HCT116 (cell line): ENCODE measurements at regions not wholly inside any gene's neighbourhood (a gene's known extent, or its start where the extent isn't known, plus 50 kb on each side); places are given as distances from the start of the nearest gene placed in this dataset.

Source experiments
- ATAC-seq: fragments of 200-7000 bp; cut with Tn5 transposase; 2 replicates; pipeline ENCODE4 v1.9.1; 2020; ENCODE audit warnings: mild to moderate bottlenecking, moderate library complexity
- BruUV-seq: library from RNA; stranded (reverse); fragments of 400-500 nt; replicated peaks from 2 replicates; lab custom pipeline; 2021; lab: Mats Ljungman, UMichigan
- CTCF ChIA-PET: fragments of 300-600 bp; sonication (Branson Sonifier 250); formaldehyde crosslinking; loops from one replicate; lab custom pipeline; 2021; ENCODE audit warnings: antibody characterized with exemption; lab: Charles Lee
- POLR2A ChIA-PET: fragments of 300-600, 350-600 bp; sonication (Branson Sonifier 250); formaldehyde crosslinking; loops from one replicate; lab custom pipeline; 2021; ENCODE audit warnings: antibody characterized with exemption; lab: Charles Lee
- RAD21 ChIA-PET, 2 experiments: fragments of 300-600 bp; sonication (Branson Sonifier 250); formaldehyde crosslinking; loops; one replicate each; lab custom pipeline; 2023; ENCODE audit warnings: low total read pairs in 2 of 2; ENCODE audit not compliant: uncharacterized antibody in 2 of 2, unreplicated experiment in 2 of 2, low non-redundant PET in 1 of 2; lab: Charles Lee
- DNase-seq: peaks from one replicate; pipeline ENCODE4 v3.0.0-alpha.2; 2010; ENCODE audit warnings: low read depth, low spot score
- H2AFZ ChIP-seq: fragments of 200-600 bp; shearing (Covaris generic), sonication (generic); 2 replicates; pipeline ENCODE4 v1.6.1; 2017; ENCODE audit warnings: low read depth, mixed run types, mixed read lengths, antibody characterized with exemption, low read length; ENCODE audit not compliant: poor library complexity, severe bottlenecking
- H3K27ac ChIP-seq: 2 replicates; pipeline ENCODE4 v1.5.1; 2012; ENCODE audit warnings: low read depth, low read length
- H3K27me3 ChIP-seq: fragments of 200-600 bp; sonication (generic); 2 replicates; pipeline ENCODE4 v1.6.1; 2016; ENCODE audit warnings: mixed run types, low read length, mixed read lengths; ENCODE audit not compliant: insufficient read depth
- H3K36me3 ChIP-seq, 2 experiments: fragments of 200-500 bp in 1 of 2; fragments of 200-600 bp in 1 of 2; sonication (Bioruptor generic) in 1 of 2; sonication (generic) in 1 of 2; 2 replicates each; pipeline versions ENCODE4 v1.5.1 to v1.6.1; 2014 to 2016; ENCODE audit warnings: low read length in 2 of 2, inconsistent platforms in 1 of 2, mixed read lengths in 1 of 2, mixed run types in 1 of 2; ENCODE audit not compliant: insufficient read depth in 2 of 2, control insufficient read depth in 1 of 2
- H3K4me1 ChIP-seq, 2 experiments: fragments of 200-600 bp in 1 of 2; sonication (generic) in 1 of 2; 2 replicates each; pipeline versions ENCODE4 v1.5.1 to v1.6.1; 2012 to 2017; ENCODE audit warnings: low read length in 2 of 2, inconsistent platforms in 1 of 2, mild to moderate bottlenecking in 1 of 2, mixed read lengths in 1 of 2, mixed run types in 1 of 2, moderate library complexity in 1 of 2; ENCODE audit not compliant: insufficient read depth in 2 of 2, control insufficient read depth in 1 of 2
- H3K4me2 ChIP-seq: fragments of 200-600 bp; sonication (generic); 2 replicates; pipeline ENCODE4 v1.6.1; 2017; ENCODE audit warnings: mixed run types, low read length, mixed read lengths
- H3K4me3 ChIP-seq, 2 experiments: fragments of 200-600 bp in 1 of 2; sonication (generic) in 1 of 2; replicated peaks in 1 of 2; 2 replicates each; pipeline ENCODE4 v1.5.1; 2011 to 2016; ENCODE audit warnings: low read length in 2 of 2, control low read depth in 1 of 2, low read depth in 1 of 2, mild to moderate bottlenecking in 1 of 2, mixed read lengths in 1 of 2, mixed run types in 1 of 2
- H3K79me2 ChIP-seq: fragments of 200-600 bp; sonication (generic); 2 replicates; pipeline ENCODE4 v1.6.1; 2017; ENCODE audit warnings: mild to moderate bottlenecking, mixed run types, low read length, moderate library complexity, mixed read lengths; ENCODE audit not compliant: insufficient read depth
- H3K9ac ChIP-seq: fragments of 200-600 bp; sonication (generic); 2 replicates; pipeline ENCODE4 v1.6.1; 2016; ENCODE audit warnings: low read length, mixed read lengths
- H3K9me2 ChIP-seq: fragments of 200-600 bp; sonication (generic), shearing (Covaris generic); 2 replicates; pipeline ENCODE4 v1.6.1; 2017; ENCODE audit warnings: mixed run types, mild to moderate bottlenecking, moderate library complexity; ENCODE audit not compliant: insufficient read depth
- H3K9me3 ChIP-seq, 2 experiments: fragments of 200-500 bp in 1 of 2; fragments of 200-600 bp in 1 of 2; sonication (Bioruptor generic) in 1 of 2; sonication (generic) in 1 of 2; 2 replicates each; pipeline ENCODE4 v1.6.1; 2014 to 2017; ENCODE audit warnings: low read length in 2 of 2, mixed read lengths in 2 of 2, inconsistent platforms in 1 of 2, low read depth in 1 of 2, mild to moderate bottlenecking in 1 of 2, mixed run types in 1 of 2, moderate library complexity in 1 of 2; ENCODE audit not compliant: control insufficient read depth in 1 of 2, insufficient read depth in 1 of 2
- H4K20me1 ChIP-seq: fragments of 200-600 bp; sonication (generic), shearing (Covaris generic); 2 replicates; pipeline ENCODE4 v1.6.1; 2017; ENCODE audit warnings: mixed run types, mild to moderate bottlenecking, moderate library complexity; ENCODE audit not compliant: insufficient read depth
- ATF3 ChIP-seq: IDR thresholded peaks from 2 replicates; pipeline ENCODE4 v1.6.1; 2012
- CBX3 ChIP-seq: IDR thresholded peaks from 2 replicates; pipeline ENCODE4 v1.6.1; 2012; ENCODE audit warnings: low read depth
- CEBPB ChIP-seq: IDR thresholded peaks from 2 replicates; pipeline ENCODE4 v1.6.1; 2012; ENCODE audit warnings: low read depth
- EGR1 ChIP-seq: IDR thresholded peaks from 2 replicates; pipeline ENCODE4 v1.6.1; 2012; ENCODE audit warnings: low read depth
- ELF1 ChIP-seq: IDR thresholded peaks from 2 replicates; pipeline ENCODE4 v1.6.1; 2012; ENCODE audit warnings: low read depth, borderline replicate concordance
- EZH2 ChIP-seq: fragments of 200-600 bp; sonication (generic); IDR thresholded peaks from 2 replicates; pipeline ENCODE4 v1.6.1; 2017; ENCODE audit warnings: antibody characterized with exemption, mixed run types
- EZH2phosphoT487 ChIP-seq: fragments of 200-600 bp; IDR thresholded peaks from 2 replicates; pipeline ENCODE4 v1.6.1; 2018; ENCODE audit warnings: antibody characterized with exemption, borderline replicate concordance
- JUND ChIP-seq: IDR thresholded peaks from 2 replicates; pipeline ENCODE4 v1.6.1; 2012
- POLR2AphosphoS5 ChIP-seq: IDR thresholded peaks from 2 replicates; pipeline ENCODE4 v1.6.1; 2011; ENCODE audit warnings: mild to moderate bottlenecking, low read depth, low read length, moderate library complexity
- REST ChIP-seq: IDR thresholded peaks from 2 replicates; pipeline ENCODE4 v1.6.1; 2012; ENCODE audit warnings: low read depth
- SIN3A ChIP-seq: IDR thresholded peaks from 2 replicates; pipeline ENCODE4 v1.6.1; 2012; ENCODE audit warnings: low read depth
- SRF ChIP-seq: IDR thresholded peaks from 2 replicates; pipeline ENCODE4 v1.6.1; 2012; ENCODE audit warnings: low read depth
- TCF7L2 ChIP-seq: IDR thresholded peaks from 2 replicates; pipeline ENCODE4 v1.7.0; 2011; ENCODE audit warnings: borderline replicate concordance, inconsistent platforms; ENCODE audit not compliant: insufficient read depth, insufficient read length; ENCODE audit errors: extremely low read depth
- YY1 ChIP-seq: IDR thresholded peaks from 2 replicates; pipeline ENCODE4 v1.6.1; 2011; ENCODE audit warnings: low read length, low read depth, moderate library complexity, mild to moderate bottlenecking; ENCODE audit not compliant: insufficient replicate concordance; ENCODE audit errors: extremely low read depth
- ZBTB33 ChIP-seq: IDR thresholded peaks from 2 replicates; pipeline ENCODE4 v1.6.1; 2011; ENCODE audit warnings: mild to moderate bottlenecking, low read length, moderate library complexity; ENCODE audit not compliant: insufficient replicate concordance; ENCODE audit errors: extremely low read depth
- ZNF274 ChIP-seq: fragments of 200-500 bp; sonication (Bioruptor generic); IDR thresholded peaks from 2 replicates; pipeline ENCODE4 v1.6.1; 2014; ENCODE audit warnings: mild to moderate bottlenecking, low read depth, low read length, inconsistent platforms
- intact Hi-C: fragments of 100-400 bp; cut with micrococcal nuclease; formaldehyde crosslinking; loops from 2 replicates; pipeline ENCODE4 v1.10.0; 2022

- CTCF ChIA-PET: no interaction called here
- intact Hi-C loops: no loop called here
- BruUV-seq: no TSS peak
These were observed 253.6 kb upstream of the PEX5L start for GRCh38 chr3:180290300-180290699.

GRCh38 chr3:180294282-180295027 lies 257.7 kb upstream of the PEX5L start:
- H3K9me3 ChIP-seq: no peaks in the 10 kb centered on the region
- no peaks in the 10 kb centered on the region for H3K4me1 ChIP-seq
- no peak overlapping the region for H3K27ac ChIP-seq
- ChIA-PET POLR2A (no interaction called here), CTCF (interaction anchor here (1.0 kb wide), 1 partner anchor 483 kb away, joined by 3 read pairs; no protein-coding TSS in a partner anchor), RAD21 (no interaction called here)
- H3K4me2 ChIP-seq: no peak overlapping the region
- no peaks in the 10 kb centered on the region for H3K79me2 ChIP-seq
- no TSS peak for BruUV-seq
- DNase-seq: no peak
- H3K4me3 ChIP-seq: no peak overlapping the region
- H4K20me1 ChIP-seq: no peaks in the 10 kb centered on the region
- 0 out of 2 replicates have a peak, but pooled peaks cover 4% of the 10 kb centered on the region for H3K27me3 ChIP-seq
- H3K9me2 ChIP-seq: no peaks in the 10 kb centered on the region
- H2AFZ ChIP-seq: no peak overlapping the region
- intact Hi-C loops: no loop called here
- no peak overlapping the region for H3K9ac ChIP-seq
- H3K36me3 ChIP-seq: no peaks in the 10 kb centered on the region
- no peak for ATAC-seq
- TF ChIP-seq SRF (no peak), CEBPB (no peak), EGR1 (no peak), POLR2AphosphoS5 (no peak), SIN3A (no peak), ZBTB33 (no peak), REST (no peak), ELF1 (no peak), ATF3 (no peak)

More at GRCh38 chr3:180290300-180290699, 253.6 kb upstream of the PEX5L start:
- ChIA-PET RAD21 (no interaction called here), POLR2A (no interaction called here)
- no peak overlapping the region for H2AFZ ChIP-seq
- no peaks in the 10 kb centered on the region for H3K79me2 ChIP-seq
- no peaks in the 10 kb centered on the region for H3K4me1 ChIP-seq
- H4K20me1 ChIP-seq: no peaks in the 10 kb centered on the region
- no peak for ATAC-seq
- H3K9me2 ChIP-seq: no peaks in the 10 kb centered on the region
- DNase-seq: no peak
- H3K27me3 ChIP-seq: no peaks in the 10 kb centered on the region; the same call in 1 of the 2 replicates
- no peaks in the 10 kb centered on the region for H3K36me3 ChIP-seq
- H3K4me2 ChIP-seq: no peak overlapping the region
- TF ChIP-seq YY1: no peak
- TF ChIP-seq EZH2: no peak
- no peak for TF ChIP-seq CEBPB
- no peak for TF ChIP-seq POLR2AphosphoS5
- TF ChIP-seq JUND: no peak
- no peak for TF ChIP-seq TCF7L2
- no peak for TF ChIP-seq ATF3
- TF ChIP-seq EZH2phosphoT487: no peak
- TF ChIP-seq ZNF274: no peak
- no peak for TF ChIP-seq CBX3
- H3K4me3 ChIP-seq: no peak overlapping the region
- no peak overlapping the region for H3K9ac ChIP-seq
- H3K27ac ChIP-seq: no peak overlapping the region
- H3K9me3 ChIP-seq: no peaks in the 10 kb centered on the region
